AML-193 (cell line): ENCODE measurements at regions not wholly inside any gene's neighbourhood (a gene's known extent, or its start where the extent isn't known, plus 50 kb on each side); places are given as distances from the start of the nearest gene placed in this dataset.

Experiments
- DNase-seq, 2 experiments: peaks; one replicate each; lab custom pipeline; 2025; lab: John Stamatoyannopoulos, UW

DNA sequence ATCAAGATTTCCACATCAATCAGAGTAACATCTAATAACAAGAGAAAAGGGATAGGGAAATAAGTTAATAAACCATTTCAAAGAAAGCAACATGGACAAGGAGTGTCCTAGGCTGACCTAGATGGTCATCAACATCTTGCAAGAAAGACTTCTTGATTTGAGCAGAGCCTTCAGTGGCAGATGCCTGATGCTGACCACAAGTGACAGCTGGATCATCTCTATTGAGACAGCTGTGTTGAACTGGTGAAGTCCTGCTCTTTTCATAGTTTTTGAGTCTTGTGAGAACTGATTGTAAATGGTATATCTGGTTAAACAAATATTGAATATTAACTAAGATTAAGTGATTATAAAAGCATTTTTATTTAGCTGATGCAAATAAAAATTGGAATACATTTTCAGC, 1083.6 kb upstream of the LRFN5 start:
- DNase-seq: no peak

DNA sequence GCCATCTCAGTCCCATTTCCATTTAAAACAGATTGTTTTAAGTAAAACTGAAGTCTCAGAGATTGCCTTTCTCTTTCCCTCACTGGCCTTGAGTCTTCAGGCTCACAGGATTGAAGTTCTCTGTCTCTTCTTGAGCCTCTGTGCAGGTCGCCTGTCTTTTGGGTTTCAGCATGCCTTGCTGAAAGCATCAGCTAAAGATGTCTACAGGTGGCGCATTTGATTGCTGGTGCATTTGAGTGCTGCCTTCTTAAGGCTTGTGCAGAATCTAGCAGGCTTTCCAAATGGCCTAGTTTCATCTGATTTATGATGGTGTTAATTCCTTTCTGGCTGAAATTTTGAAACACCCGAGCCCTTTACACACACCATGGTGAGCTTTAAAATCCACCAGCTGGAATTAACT, 1062.2 kb upstream of the FBXO33 start:
- DNase-seq: no peak

DNA sequence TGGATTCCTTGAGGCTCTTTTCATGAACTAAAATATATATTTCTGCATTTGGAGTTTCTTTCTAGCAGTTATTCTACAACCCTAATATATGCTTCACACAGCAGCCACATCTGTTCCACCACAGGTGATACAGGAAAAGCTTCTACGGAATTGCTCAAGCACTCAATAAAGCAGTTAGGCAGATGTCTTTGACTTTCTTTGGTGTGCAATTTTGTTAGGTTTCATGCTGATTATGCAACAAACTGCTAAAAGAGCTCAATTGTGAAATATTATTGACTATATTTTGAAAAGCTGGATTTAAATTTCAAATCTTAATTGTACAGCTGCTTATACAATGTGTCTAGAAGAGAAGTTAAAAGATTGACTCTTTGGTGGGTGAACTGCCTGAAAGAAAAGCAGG, 1055.6 kb upstream of the FBXO33 start:
- no peak for DNase-seq

DNA sequence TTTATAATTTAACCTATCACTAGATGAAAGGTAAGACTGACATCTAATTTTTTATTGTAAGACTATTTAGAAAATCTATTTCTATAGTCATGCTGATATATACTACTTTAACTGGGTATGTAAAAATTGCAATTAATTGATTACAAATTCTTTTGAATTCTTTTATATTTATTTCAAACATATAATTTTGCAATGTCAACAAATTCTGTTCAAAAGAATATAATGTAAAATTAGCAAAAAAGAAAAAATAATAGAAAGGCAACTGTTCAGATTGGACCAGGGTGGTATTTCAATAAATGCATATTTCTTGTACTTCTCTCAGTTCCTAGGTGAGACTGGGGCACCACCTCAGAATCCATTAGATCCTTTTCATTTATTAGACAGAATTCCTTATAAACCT, 1053.5 kb upstream of the FBXO33 start:
- no peak for DNase-seq

DNA sequence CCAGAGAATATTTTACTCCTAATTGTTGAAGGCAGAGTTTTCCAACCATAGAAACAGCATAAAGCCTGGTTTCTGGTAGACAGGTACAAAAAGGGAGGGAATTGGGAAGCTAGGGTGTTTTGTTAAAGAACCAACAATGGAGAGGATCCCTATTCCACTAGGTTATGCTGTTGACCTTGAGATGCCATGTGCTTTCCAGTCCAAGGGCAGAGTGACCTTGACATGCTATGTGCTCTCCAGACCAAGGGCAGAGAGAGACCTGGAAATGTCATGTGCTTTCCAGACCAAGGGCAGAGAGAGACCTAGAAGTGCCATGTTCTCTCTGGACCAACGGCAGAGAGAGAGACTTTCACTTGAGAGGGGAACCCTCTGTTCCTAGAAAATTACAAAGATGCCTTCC, 1043.8 kb upstream of the FBXO33 start:
- no peak for DNase-seq

DNA sequence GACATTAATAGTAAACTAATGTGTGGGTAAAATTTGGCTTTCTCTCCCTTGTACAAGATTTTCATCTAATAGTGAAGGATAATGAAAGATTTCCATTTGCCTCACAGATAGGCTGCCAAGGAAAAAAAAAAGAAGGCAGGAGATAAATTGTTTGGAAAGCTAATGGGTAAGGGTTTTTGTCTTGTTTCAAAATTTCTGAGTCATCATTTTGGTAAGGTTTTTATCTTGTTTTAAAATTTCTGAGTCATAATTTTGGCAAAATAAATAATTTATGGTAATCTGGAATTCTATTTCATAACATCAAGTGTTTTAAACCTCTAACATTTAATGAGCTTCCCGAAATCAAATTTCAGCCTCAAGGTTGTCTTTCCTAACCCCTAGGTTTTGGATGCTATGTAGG, 1035.7 kb upstream of the FBXO33 start:
- no peak for DNase-seq

DNA sequence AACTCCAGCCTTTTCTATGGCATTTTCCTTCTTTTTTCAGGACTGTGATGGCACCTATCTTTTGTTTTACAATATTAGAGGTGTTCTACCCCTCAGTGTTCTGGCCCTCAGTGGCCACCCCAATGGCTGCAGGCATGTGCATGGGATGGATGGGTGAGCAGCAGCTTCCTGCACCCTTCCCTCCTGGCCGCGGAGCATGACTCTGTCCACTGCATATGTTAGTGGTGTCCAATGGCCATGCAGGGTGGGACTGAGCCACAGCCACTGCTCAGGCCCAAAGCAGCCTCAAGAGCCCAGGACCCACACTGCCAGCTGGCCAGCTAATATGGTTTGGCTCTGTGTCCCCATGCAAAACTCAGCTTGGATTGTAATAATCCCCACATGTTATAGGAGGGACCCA, 1032.3 kb upstream of the FBXO33 start:
- no peak for DNase-seq

DNA sequence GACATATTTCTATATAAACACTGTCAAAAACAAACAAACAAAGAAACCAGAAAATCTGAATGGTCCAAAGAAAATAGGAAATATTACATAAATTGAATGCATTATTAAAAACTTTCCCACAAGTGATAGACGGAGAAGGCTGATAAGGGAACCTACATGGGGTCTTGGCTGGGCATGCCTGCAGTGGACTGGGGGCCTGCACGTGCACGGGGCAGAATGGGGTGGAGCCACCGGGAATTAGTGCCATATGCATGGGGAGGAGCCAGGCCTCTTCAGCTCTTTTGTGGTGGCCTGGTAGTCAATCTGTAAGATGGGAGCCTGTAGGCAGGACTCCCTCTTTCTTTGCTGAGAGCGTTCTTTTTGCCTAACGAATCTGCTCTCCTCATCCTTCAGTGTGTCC, 1031.7 kb upstream of the FBXO33 start:
- no peak for DNase-seq

DNA sequence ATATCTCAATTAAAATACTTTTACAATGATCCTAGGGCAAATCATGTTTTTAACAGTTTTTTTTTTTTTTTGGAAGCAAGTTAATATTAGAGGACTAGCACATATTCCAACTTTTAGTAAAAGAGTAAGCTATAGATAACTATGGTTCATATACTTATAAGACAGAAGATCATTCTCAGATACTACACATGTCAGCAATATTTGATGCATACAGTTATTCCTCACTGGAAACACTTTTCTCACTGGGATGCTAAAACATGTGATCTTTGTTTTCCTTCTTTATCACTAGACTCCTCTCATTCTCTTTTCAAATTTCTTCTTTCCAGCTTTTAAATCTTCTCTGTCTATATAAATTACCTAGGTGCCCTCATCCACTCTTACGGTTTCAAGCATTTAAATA, 1020.4 kb upstream of the FBXO33 start:
- DNase-seq: no peak

DNA sequence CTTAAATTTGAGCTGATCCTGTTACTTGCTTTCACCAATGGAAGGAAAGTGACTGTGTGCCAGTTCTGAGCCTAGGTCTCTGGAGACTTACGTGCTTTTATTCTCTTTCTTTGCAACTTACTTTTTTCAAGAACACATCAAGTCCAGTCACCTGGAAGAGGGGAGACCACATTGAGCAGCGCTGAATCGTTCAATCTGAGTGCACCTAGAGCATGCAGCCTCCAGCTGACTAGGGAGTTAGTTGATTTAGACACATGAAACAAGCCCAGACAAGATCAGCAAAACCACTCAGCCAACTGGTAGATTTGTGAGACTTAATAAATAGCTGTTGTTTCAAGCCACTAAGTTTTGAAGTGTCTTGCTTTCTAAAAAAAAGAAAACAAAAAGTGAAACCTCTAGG, 1014.8 kb upstream of the FBXO33 start:
- DNase-seq: no peak

DNA sequence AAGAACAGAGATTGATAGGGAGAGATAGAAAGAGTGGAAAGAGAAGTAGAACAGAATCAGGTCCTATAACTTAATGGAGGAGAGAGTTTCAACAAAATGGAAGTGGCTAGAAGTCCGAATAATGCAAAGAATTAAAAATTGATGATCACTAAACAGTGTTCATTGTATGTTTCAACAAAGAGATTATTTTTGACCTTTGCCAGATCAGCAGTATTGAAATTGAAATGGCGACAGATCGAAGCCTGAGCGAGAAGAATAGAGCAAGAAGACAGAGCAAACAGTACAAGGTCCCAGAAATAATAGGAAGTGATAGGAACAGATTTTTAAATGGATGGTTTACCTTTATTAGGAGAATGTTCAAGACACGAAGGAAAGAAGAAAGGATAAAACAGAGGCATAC, 1012.8 kb upstream of the FBXO33 start:
- no peak for DNase-seq

DNA sequence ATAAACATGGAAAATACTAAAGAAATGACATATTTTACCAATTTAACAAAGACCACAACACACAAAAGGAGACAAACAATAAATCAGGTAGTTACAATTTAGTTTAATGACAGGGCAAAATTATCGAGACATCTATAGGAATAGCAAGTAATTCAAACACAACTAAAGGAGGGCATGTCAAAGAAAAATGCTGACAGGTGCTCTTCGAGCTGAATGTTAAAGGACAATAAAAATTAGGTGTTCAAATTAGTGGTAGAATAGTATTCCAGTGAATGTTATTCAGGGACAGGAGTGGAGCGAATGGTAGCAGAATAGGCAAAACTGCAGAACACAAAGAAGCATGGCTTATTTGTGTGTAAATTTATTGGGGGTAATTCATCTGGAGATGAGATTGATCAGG, 1004.3 kb upstream of the FBXO33 start:
- no peak for DNase-seq

DNA sequence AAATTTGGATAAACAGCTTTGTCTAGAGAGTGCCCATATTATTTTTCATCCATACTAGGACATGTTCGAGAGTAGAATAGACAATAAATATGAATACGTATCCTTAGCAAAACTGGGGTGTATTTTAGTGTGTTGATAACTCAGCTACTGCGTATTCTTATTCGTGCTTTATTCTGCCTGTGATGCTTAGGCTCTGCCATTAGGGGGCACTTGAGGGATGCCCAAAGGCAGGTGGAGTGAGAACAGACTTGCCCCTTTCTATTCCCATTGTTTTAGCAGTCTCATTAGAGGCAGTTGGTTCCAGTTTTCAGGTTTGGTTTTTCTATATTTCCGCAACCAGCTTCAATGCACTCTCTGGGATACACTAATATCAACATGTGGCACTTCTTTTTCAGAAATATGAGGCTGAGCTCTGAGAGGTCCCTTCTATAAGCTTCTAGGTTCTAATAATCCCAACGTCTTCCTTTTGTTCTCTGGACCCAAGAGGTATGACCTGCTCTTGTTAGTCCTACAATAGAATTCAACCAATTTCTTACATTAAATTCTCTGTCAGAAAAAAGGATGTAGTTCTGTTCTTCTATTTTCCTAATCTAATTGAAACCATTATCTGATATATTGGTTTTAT, 985.7 kb upstream of the FBXO33 start:
- peak; percentile 40 to 46 for DNase-seq

DNA sequence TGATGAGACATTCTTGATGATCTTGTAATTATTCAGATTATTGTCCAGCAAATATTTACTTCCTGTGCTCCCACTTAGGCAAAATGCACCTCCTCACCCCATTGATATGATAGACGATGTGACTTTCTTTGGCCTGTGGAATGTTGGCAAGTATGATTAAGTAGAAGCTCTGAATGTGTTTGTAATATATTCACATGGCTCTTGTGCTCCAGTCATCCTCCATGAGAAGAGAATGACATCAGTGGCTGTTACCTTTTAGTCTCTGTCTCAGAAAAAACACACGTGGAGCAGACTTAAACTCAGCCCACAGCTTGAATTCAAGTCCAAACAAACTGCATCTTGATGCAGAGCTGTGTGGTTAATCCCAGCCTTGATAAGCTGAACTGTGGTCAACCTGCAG, 984.3 kb upstream of the FBXO33 start:
- DNase-seq: no peak

DNA sequence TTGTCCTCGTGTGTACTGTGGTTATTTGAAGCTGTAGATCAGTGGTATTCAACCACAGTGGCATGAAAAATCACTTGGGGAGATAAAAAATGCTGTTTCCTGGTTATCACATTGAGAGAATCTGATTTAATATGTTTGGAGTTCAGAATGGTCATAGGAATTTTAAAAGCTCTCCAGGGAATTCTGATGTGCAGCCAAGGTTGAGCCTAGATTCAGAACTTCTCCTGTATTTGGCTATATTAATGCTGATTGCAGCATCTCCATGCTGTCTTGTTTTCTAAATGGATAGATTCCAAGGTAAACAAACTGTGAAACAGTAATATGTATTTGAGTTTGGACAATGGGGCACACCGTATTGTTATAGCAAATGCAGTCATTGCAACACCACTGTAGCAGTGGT, 982.2 kb upstream of the FBXO33 start:
- DNase-seq: no peak

DNA sequence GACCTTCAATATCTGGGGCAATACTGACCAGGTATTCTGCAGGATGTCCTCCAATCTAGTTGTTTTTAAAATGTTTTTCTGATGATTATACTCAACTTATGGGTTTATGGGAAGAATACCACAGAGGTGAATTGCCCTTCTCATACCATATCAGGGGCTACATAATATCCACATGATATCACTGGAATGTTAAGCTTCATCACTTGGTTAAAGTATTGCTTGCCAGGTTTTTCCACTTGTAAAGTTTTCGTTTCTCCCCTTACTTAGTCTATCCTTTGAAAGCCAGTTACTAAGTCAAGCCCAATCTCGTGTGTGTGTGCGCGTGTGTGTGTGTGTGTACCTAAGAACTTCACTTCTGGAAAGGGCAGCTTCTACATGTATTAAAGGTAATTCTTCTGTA, 980.9 kb upstream of the FBXO33 start:
- no peak for DNase-seq

DNA sequence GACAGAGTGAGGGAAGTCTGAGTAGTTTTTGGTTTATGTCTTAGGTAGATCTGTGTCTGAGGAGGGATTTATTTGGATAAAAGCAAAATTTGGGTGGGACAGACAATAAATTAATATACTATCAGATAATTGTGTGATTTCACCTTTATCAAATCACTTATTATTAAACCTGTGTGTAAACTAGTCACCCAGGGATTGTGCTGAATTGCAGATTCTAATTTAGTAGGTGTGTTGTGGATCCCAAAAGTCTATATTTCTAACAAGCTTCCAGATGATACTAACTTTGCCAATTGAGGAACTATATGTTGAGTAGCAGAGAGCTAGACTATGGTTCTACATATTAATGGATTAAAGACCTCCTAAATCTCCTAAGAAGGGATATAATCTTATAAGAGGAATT, 978.5 kb upstream of the FBXO33 start:
- no peak for DNase-seq

DNA sequence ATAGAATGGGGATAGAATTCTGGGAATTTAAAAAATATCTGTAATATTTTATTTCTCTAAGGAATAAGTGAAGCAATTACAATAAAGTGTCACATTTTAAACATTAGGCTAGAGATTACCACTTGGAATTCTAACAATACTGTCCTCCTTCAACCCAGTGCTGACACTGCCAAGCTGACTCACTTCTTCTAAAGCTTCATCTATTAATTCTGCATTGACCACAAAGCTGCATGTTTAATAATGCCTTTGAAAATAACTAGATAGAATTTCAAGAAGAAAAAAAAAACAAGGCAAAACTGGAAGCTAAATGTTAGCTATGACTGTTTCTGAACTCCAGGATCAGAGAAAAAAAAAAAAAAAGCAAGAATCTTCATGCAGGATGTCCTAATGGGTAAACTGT, 970.7 kb upstream of the FBXO33 start:
- no peak for DNase-seq

DNA sequence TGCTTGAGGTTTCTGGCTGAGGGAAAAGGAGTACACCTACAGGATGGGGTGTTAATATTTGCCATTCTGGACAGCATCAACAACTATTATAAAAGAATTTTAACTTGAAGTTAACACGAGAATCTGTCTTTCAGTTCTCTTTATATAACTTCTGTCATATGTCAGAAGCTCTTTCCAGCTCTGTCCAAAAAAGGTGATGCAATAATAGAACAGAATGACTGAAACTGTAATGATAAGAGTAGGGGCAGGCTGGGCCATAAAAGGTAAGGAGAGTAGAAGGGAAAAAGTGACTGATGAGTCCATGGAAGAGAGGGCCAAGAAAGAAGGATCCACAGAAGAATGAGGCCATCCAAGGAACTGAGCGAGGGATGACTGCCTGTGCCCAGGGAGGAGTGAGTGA, 966.7 kb upstream of the FBXO33 start:
- DNase-seq: no peak

DNA sequence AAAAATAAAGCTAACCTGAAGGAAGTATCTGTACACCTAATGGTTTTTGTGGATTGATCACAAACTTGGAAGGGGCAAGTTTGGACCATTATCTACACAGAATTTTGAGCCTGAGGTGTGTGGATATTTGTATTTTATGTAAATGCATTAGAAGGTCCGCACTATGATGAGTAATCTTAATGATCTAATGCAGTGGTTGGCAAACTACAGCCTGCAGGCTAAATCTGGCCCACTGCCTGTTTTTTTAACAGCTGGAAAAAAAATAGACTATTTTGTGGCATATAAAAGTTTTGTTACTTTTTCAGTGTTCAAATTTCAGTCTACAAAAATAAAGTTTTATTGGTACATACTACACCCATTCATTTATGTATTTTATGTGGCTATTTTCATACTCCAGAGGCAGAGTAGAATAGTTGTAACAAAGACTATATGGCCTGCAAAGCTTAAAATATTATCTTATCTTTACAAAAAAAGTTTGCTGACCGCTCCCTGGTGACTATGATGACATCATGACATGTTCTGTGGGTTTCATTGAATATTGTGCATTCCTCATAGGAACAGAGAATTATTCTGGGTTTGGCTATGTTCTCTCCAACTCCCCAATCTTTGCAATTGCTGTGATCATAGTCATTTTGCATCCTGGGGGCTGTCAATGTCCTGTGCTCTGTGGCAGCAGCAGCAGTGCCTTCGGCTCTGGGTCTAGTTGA, 962.6 kb upstream of the FBXO33 start:
- no peak for DNase-seq

DNA sequence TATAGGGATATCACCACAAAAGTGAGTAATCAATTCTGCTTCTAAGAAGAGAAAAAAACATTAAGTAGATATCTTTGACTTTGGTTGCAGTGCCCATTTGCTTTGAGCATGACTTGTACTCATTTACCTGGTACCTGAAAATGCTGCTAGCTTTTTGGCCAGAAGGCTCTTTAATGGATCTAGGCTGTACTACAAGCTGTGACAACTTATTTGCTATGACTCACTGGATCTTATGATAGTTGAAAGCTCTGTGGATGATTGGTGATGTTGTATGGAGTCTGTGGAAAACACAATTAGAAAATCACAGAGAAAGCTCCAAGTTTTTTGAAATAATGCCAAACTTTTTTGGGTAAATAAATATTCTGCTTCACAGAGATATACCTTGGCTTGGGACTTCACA, 960.9 kb upstream of the FBXO33 start:
- no peak for DNase-seq

DNA sequence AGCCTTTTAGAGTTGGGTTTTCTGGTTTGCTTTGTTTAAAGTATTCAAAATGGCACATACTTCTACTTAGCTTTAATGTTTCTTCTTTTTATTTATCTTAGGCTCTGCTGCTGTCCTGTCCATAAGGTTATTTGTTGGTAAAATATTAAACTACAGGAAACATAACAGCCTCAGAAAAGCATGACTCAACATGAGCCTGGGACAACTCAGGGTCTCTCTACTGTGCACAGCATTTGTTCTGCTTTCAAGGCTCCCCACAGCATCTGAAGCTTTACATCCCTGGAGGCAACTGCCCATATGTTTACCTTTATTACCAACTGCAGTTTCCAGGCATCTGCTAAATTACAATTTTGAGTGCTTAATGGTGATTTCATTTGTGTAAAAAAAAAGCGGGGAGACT, 954.2 kb upstream of the FBXO33 start:
- DNase-seq: no peak

DNA sequence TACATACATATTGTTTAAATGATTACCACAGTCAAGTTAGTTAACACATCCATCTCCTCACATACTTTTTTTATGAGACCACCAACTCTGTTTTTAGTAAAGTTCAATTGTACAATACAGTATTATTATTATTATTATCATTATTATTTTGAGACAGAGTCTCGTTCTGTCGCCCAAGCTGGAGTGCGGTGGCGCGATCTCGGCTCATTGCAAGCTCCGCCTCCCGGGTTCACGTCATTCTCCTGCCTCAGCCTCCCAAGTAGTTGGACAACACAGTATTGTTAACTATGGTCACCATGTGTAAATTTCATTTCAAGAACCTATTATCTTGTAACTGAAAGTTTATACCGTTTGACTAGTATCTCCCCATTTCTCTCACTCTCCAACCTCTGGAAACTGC, 942.0 kb upstream of the FBXO33 start:
- DNase-seq: no peak

DNA sequence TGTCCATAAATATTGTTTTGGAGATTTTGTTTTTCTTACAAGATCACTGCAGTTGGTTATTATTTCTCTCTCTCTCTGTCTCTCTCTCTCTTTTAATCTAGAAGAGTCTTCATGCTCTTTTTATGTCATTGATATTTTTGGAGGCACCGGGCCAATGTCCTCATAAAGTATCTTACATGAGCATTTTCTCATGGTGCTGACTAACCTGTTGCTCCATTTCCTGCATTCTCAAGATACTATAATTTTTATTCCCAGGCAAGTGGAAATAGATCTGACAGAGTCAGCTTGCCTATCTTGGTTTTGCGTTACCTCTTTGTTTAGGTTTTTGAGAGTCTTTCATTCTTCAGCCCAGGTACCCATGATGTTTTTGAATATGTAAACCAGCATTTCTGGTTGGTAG, 938.8 kb upstream of the FBXO33 start:
- no peak for DNase-seq
